ENCODE measurements at regions not wholly inside any gene's neighbourhood (a gene's known extent, or its start where the extent isn't known, plus 50 kb on each side); places are given as distances from the start of the nearest gene placed in this dataset.

GRCh38 chrX:94524867-94525266 is 850.9 kb downstream of the FAM133A start:
- TF ChIP-seq, protein P1, sequence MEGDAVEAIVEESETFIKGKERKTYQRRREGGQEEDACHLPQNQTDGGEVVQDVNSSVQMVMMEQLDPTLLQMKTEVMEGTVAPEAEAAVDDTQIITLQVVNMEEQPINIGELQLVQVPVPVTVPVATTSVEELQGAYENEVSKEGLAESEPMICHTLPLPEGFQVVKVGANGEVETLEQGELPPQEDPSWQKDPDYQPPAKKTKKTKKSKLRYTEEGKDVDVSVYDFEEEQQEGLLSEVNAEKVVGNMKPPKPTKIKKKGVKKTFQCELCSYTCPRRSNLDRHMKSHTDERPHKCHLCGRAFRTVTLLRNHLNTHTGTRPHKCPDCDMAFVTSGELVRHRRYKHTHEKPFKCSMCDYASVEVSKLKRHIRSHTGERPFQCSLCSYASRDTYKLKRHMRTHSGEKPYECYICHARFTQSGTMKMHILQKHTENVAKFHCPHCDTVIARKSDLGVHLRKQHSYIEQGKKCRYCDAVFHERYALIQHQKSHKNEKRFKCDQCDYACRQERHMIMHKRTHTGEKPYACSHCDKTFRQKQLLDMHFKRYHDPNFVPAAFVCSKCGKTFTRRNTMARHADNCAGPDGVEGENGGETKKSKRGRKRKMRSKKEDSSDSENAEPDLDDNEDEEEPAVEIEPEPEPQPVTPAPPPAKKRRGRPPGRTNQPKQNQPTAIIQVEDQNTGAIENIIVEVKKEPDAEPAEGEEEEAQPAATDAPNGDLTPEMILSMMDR (IDR thresholded peaks at IDR 0.05; ENCODE audit: low read depth, low read length), result no peak; the same call in 1 of the 2 replicates
- DNase-seq (ENCODE audit: extremely low read depth, low read depth), result no peak

DNA sequence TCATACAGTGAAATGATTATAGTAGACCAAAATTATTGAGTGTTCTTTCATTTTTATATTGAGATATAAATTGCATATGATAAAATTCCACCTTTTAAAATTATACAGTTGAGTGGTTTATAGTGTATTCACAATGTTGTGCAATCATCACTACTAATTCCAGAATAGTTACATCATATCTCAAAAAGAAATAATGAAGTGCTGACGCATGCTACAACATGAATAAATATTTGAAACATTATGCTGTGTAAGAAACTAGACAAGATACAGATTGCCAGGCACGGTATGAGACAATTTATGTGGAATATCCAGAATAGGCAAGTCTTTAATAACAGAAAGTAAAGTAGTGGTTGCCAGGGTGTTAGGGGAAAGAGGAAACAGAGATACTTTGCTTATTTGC is 871.7 kb downstream of the FAM133A start:
- TF ChIP-seq, protein P1 (IDR thresholded peaks at IDR 0.05; ENCODE audit: low read depth, low read length), result no peak
- DNase-seq (ENCODE audit: extremely low read depth, low read depth), result no peak

DNA sequence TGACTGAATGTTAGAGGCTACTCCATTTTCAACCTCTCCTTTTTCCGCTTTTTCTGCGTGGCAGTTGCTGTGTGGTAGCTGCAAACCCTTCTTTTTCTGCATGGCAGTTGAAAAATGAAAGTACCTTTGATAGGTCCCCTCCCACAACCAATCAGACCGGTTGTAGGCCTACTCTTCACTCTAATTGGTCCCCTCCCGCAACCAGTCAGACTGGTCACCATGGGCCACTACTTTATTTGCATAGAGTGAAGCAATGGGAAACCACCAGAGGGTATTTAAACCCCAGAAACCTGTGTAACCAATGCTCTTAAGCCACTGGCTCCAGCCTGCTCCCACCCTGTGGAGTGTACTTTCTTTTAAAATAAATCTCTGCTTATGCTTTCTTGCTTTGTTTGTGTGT is 877.8 kb downstream of the FAM133A start:
- DNase-seq (ENCODE audit: extremely low read depth, low read depth), result no peak
- TF ChIP-seq, protein P1 (IDR thresholded peaks at IDR 0.05; ENCODE audit: low read depth, low read length), result no peak

GRCh38 chrX:94560930-94561329 is 886.9 kb downstream of the FAM133A start:
- TF ChIP-seq, protein P1 (IDR thresholded peaks at IDR 0.05; ENCODE audit: low read depth, low read length), result no peak
- no peak for DNase-seq (ENCODE audit: extremely low read depth, low read depth)

- TF ChIP-seq, protein P1 (IDR thresholded peaks at IDR 0.05; ENCODE audit: low read depth, low read length), result peak; percentile 9
- no peak for DNase-seq (ENCODE audit: extremely low read depth, low read depth)
Measured at GRCh38 chrX:94576367-94577004, 902.5 kb downstream of the FAM133A start.

- TF ChIP-seq, protein P1 (IDR thresholded peaks at IDR 0.05; ENCODE audit: low read depth, low read length), result no peak
- no peak for DNase-seq (ENCODE audit: extremely low read depth, low read depth)
Measured at GRCh38 chrX:94600077-94600476, 926.1 kb downstream of the FAM133A start.

- no peak for DNase-seq (ENCODE audit: extremely low read depth, low read depth)
- TF ChIP-seq, protein P1 (IDR thresholded peaks at IDR 0.05; ENCODE audit: low read depth, low read length), result no peak
Measured at GRCh38 chrX:94612140-94612539, 938.1 kb downstream of the FAM133A start.

All from AG09319 (cell line).